H1 (cell line): ENCODE measurements at regions not wholly inside any gene's neighbourhood (a gene's known extent, or its start where the extent isn't known, plus 50 kb on each side); places are given as distances from the start of the nearest gene placed in this dataset.

Experiments used
- CTCF ChIA-PET: fragments of 300-600 bp; sonication (Branson Sonifier 250); formaldehyde crosslinking; loops from one replicate; lab custom pipeline; 2021; ENCODE audit not compliant: partially characterized antibody; lab: Charles Lee
- POLR2A ChIA-PET: fragments of 300-600 bp; sonication (Branson Sonifier 250); formaldehyde crosslinking; loops from one replicate; lab custom pipeline; 2021; ENCODE audit warnings: inconsistent platforms; ENCODE audit not compliant: partially characterized antibody; lab: Charles Lee
- DNase-seq, 2 experiments: peaks; one replicate each; pipeline versions ENCODE4 v3.0.0 to v3.0.0-alpha.2; 2010 to 2022; ENCODE audit warnings: low spot score in 2 of 2, low read depth in 1 of 2, mixed read lengths in 1 of 2
- FAIRE-seq: peaks from 2 replicates; lab custom pipeline; 2011; peaks lifted over from hg19 to GRCh38; lab: Jason Lieb, UNC
- H2AFZ ChIP-seq: 2 replicates; pipeline ENCODE4 v1.8.1; 2012; ENCODE audit warnings: low read length, inconsistent platforms
- H2AK5ac ChIP-seq: 2 replicates; pipeline ENCODE4 v1.6.1; 2013; ENCODE audit warnings: low read depth, low read length
- H2BK120ac ChIP-seq: replicated peaks from 2 replicates; pipeline ENCODE3; 2013; ENCODE audit warnings: low read depth, low read length, inconsistent platforms
- H2BK12ac ChIP-seq: 2 replicates; pipeline ENCODE4 v1.6.1; 2013; ENCODE audit warnings: low read depth, low read length
- H2BK15ac ChIP-seq: 2 replicates; pipeline ENCODE4 v1.6.1; 2013; ENCODE audit warnings: low read length
- H2BK20ac ChIP-seq: 2 replicates; pipeline ENCODE4 v1.6.1; 2013; ENCODE audit warnings: low read length
- H2BK5ac ChIP-seq: 2 replicates; pipeline ENCODE4 v1.6.1; 2013; ENCODE audit warnings: low read depth, low read length
- H3K14ac ChIP-seq: 2 replicates; pipeline ENCODE4 v1.6.1; 2013; ENCODE audit warnings: inconsistent platforms; ENCODE audit not compliant: insufficient read length
- H3K18ac ChIP-seq: 2 replicates; pipeline ENCODE4 v1.6.1; 2013; ENCODE audit warnings: low read length; ENCODE audit errors: extremely low read depth
- H3K23ac ChIP-seq: 2 replicates; pipeline ENCODE4 v1.6.1; 2013; ENCODE audit warnings: inconsistent platforms; ENCODE audit not compliant: insufficient read length
- H3K23me2 ChIP-seq: 2 replicates; pipeline ENCODE4 v1.6.1; 2013; ENCODE audit warnings: low read depth, low read length
- H3K27ac ChIP-seq: 2 replicates; pipeline ENCODE4 v1.6.1; 2011; ENCODE audit warnings: low read depth, low read length, inconsistent platforms
- H3K27me3 ChIP-seq, 4 experiments: replicated peaks in 1 of 4; 1 replicate in 1 of 4; 2 replicates in 3 of 4; pipeline versions ENCODE4 v1.6.1 to v1.8.1; 2011 to 2013; ENCODE audit warnings: low read length in 3 of 4, mild to moderate bottlenecking in 3 of 4, inconsistent platforms in 2 of 4, mixed read lengths in 2 of 4, moderate library complexity in 1 of 4; ENCODE audit not compliant: control insufficient read depth in 3 of 4, insufficient read depth in 3 of 4; ENCODE audit errors: extremely low read depth in 1 of 4
- H3K36me3 ChIP-seq, 4 experiments: 2 replicates each; pipeline versions ENCODE4 v1.6.1 to v1.8.1; 2011 to 2013; ENCODE audit warnings: mild to moderate bottlenecking in 4 of 4, low read length in 3 of 4, moderate library complexity in 2 of 4, control low read depth in 1 of 4, inconsistent platforms in 1 of 4; ENCODE audit not compliant: insufficient read depth in 4 of 4, control insufficient read depth in 2 of 4
- H3K4ac ChIP-seq: replicated peaks from 2 replicates; pipeline ENCODE3; 2013; ENCODE audit warnings: low read length, low read depth, mixed read lengths, inconsistent platforms; ENCODE audit not compliant: insufficient read length
- H3K4me1 ChIP-seq, 4 experiments: replicated peaks in 1 of 4; 1 replicate in 1 of 4; 2 replicates in 3 of 4; pipeline versions ENCODE4 v1.6.1 to v1.8.1; 2011 to 2013; ENCODE audit warnings: low read length in 3 of 4, inconsistent platforms in 2 of 4, mixed read lengths in 1 of 4; ENCODE audit not compliant: insufficient read depth in 4 of 4, control insufficient read depth in 3 of 4
- H3K4me2 ChIP-seq, 2 experiments: 2 replicates each; pipeline versions ENCODE4 v1.6.1 to v1.8.1; 2011 to 2013; ENCODE audit warnings: low read depth in 2 of 2, low read length in 2 of 2, control low read depth in 1 of 2, inconsistent platforms in 1 of 2, mild to moderate bottlenecking in 1 of 2; ENCODE audit not compliant: insufficient read depth in 1 of 2
- H3K4me3 ChIP-seq, 4 experiments: fragments of 200-600, 300-600 bp in 1 of 4; sonication (generic), shearing (Covaris generic), sonication (Bioruptor Twin) in 1 of 4; 2 replicates each; pipeline versions ENCODE4 v1.5.1 to v1.8.1; 2011 to 2016; ENCODE audit warnings: low read length in 4 of 4, low read depth in 3 of 4, control low read depth in 2 of 4, inconsistent platforms in 2 of 4, mild to moderate bottlenecking in 2 of 4, mixed read lengths in 1 of 4, moderate library complexity in 1 of 4; ENCODE audit not compliant: insufficient read depth in 2 of 4; ENCODE audit errors: extremely low read depth in 1 of 4
- H3K56ac ChIP-seq: replicated peaks from 2 replicates; pipeline ENCODE3; 2013; ENCODE audit warnings: low read depth, mild to moderate bottlenecking, mixed read lengths, low read length, inconsistent platforms; ENCODE audit not compliant: insufficient read length
- H3K79me1 ChIP-seq: 2 replicates; pipeline ENCODE4 v1.6.1; 2013; ENCODE audit warnings: low read depth, low read length, control low read depth
- H3K79me2 ChIP-seq, 2 experiments: 2 replicates each; pipeline versions ENCODE4 v1.6.1 to v1.8.1; 2012 to 2013; ENCODE audit warnings: low read length in 2 of 2, mild to moderate bottlenecking in 2 of 2, inconsistent platforms in 1 of 2; ENCODE audit not compliant: insufficient read depth in 2 of 2, control insufficient read depth in 1 of 2
- H3K9ac ChIP-seq, 4 experiments: replicated peaks in 1 of 4; 1 replicate in 1 of 4; 2 replicates in 3 of 4; pipeline versions ENCODE4 v1.6.1 to v1.8.1; 2011 to 2013; ENCODE audit warnings: low read depth in 3 of 4, low read length in 3 of 4, control low read depth in 2 of 4, mild to moderate bottlenecking in 2 of 4, moderate library complexity in 2 of 4, inconsistent platforms in 1 of 4; ENCODE audit errors: extremely low read depth in 1 of 4
- H3K9me3 ChIP-seq, 2 experiments: 2 replicates each; pipeline versions ENCODE4 v1.6.1 to v1.8.1; 2012 to 2013; ENCODE audit warnings: mild to moderate bottlenecking in 2 of 2, moderate library complexity in 2 of 2, control low read depth in 1 of 2, inconsistent platforms in 1 of 2, low read depth in 1 of 2, low read length in 1 of 2, mixed read lengths in 1 of 2; ENCODE audit not compliant: insufficient read depth in 2 of 2
- H4K20me1 ChIP-seq, 2 experiments: replicated peaks in 1 of 2; 2 replicates each; pipeline versions ENCODE3 to v1.8.1; 2011 to 2013; ENCODE audit warnings: inconsistent platforms in 2 of 2, low read length in 2 of 2, mild to moderate bottlenecking in 1 of 2; ENCODE audit not compliant: insufficient read depth in 2 of 2, control insufficient read depth in 1 of 2
- H4K5ac ChIP-seq: 2 replicates; pipeline ENCODE4 v1.6.1; 2013; ENCODE audit warnings: low read length, low read depth, mixed read lengths, inconsistent platforms; ENCODE audit not compliant: insufficient read length
- H4K8ac ChIP-seq: 2 replicates; pipeline ENCODE4 v1.8.0; 2013; ENCODE audit warnings: mild to moderate bottlenecking, moderate library complexity, low read length, inconsistent platforms; ENCODE audit not compliant: insufficient read depth; ENCODE audit errors: extremely low read depth
- H4K91ac ChIP-seq: replicated peaks from 2 replicates; pipeline ENCODE3; 2013; ENCODE audit warnings: low read length, mixed read lengths, inconsistent platforms; ENCODE audit not compliant: insufficient read length
- CBX5 ChIP-seq: fragments of 300-800, 300-1000 bp; sonication (generic); IDR thresholded peaks from 2 replicates; pipeline ENCODE4 v1.7.1; 2016; ENCODE audit warnings: antibody characterized with exemption, low read length, low read depth
- CEBPB ChIP-seq: IDR thresholded peaks from 2 replicates; pipeline ENCODE4 v1.6.1; 2012; ENCODE audit warnings: low read depth, low read length
- CHD1 ChIP-seq: IDR thresholded peaks from 2 replicates; pipeline ENCODE4 v1.6.1; 2012; ENCODE audit warnings: low read depth, low read length, improper control_type of control experiment
- EZH2 ChIP-seq: fragments of 200-600 bp; sonication (generic); IDR thresholded peaks from 2 replicates; pipeline ENCODE4 v1.7.1; 2012; ENCODE audit warnings: low read depth, mild to moderate bottlenecking, moderate library complexity, low read length, inconsistent platforms; ENCODE audit not compliant: severe bottlenecking
- GABPA ChIP-seq: IDR thresholded peaks from 2 replicates; pipeline ENCODE4 v1.6.1; 2011; ENCODE audit warnings: mild to moderate bottlenecking, low read length, moderate library complexity, borderline replicate concordance; ENCODE audit not compliant: insufficient read depth
- NRF1 ChIP-seq: IDR thresholded peaks from 2 replicates; pipeline ENCODE4 v1.6.1; 2011; ENCODE audit warnings: mild to moderate bottlenecking, low read depth, low read length, improper control_type of control experiment
- RAD21 ChIP-seq, 2 experiments: IDR thresholded peaks in 1 of 2; conservative IDR thresholded peaks in 1 of 2; 2 replicates each; pipeline ENCODE4 v1.6.1; 2011; ENCODE audit warnings: low read depth in 2 of 2, low read length in 2 of 2, improper control_type of control experiment in 1 of 2, inconsistent platforms in 1 of 2, mild to moderate bottlenecking in 1 of 2, moderate library complexity in 1 of 2
- RBBP5 ChIP-seq: IDR thresholded peaks from 2 replicates; pipeline ENCODE4 v1.7.1; 2012; ENCODE audit warnings: low read depth, mild to moderate bottlenecking, inconsistent platforms, low read length, moderate library complexity, borderline replicate concordance
- RNF2 ChIP-seq: fragments of 200-900, 300-1000 bp; sonication (generic); IDR thresholded peaks from 2 replicates; pipeline ENCODE4 v1.7.1; 2016; ENCODE audit warnings: borderline replicate concordance, low read depth, mild to moderate bottlenecking, antibody characterized with exemption, low read length; ENCODE audit not compliant: poor library complexity, severe bottlenecking; ENCODE audit errors: missing control alignments
- USF2 ChIP-seq: IDR thresholded peaks from 2 replicates; pipeline ENCODE4 v1.6.1; 2011; ENCODE audit warnings: low read length, improper control_type of control experiment
- WGBS, 2 experiments: shearing (Covaris generic) in 1 of 2; methylation state at CpG; one replicate each; pipeline versions ENCODE4 v1.1.6 to v1.1.7; 2013 to 2015; ENCODE audit warnings: low lambda C conversion rate in 2 of 2, mixed read lengths in 2 of 2, inconsistent platforms in 1 of 2, low coverage in 1 of 2, missing lambda C conversion rate in 1 of 2; ENCODE audit not compliant: insufficient replicate concordance in 2 of 2, insufficient coverage in 1 of 2, insufficient read length in 1 of 2; ENCODE audit errors: extremely low coverage in 1 of 2, missing lambda C conversion rate in 1 of 2; 5-methylcytosine and 5-hydroxymethylcytosine counted together

- H3K23ac ChIP-seq, result no peak overlapping the region
- H2BK5ac ChIP-seq, result no peak overlapping the region
- no peak overlapping the region for H3K56ac ChIP-seq
- H4K91ac ChIP-seq, result no peak overlapping the region
- peaks cover 2 to 5% of the 10 kb centered on the region in 2 experiments; a peak in 2 of 4 replicates for H3K9me3 ChIP-seq
- no peak overlapping the region for H3K4me2 ChIP-seq
- ChIA-PET CTCF (interaction anchor here (1.9 kb wide), 2 partner anchors 10 to 14 kb away, joined by 4 to 7 read pairs; no protein-coding TSS in a partner anchor), POLR2A (no interaction called here)
- no peak overlapping the region for H2BK20ac ChIP-seq
- no peak overlapping the region for H2AFZ ChIP-seq
- no peak overlapping the region for H3K4me3 ChIP-seq
- no peak overlapping the region for H3K4ac ChIP-seq
- H2BK12ac ChIP-seq, result no peak overlapping the region
- H2BK15ac ChIP-seq, result no peak overlapping the region
- peaks cover 0 to 5% (median 0%) of the 10 kb centered on the region in 4 experiments; a peak in 2 of 7 replicates for H3K4me1 ChIP-seq
- no peaks in the 10 kb centered on the region for H3K79me2 ChIP-seq
- FAIRE-seq (no peak), DNase-seq (no peak)
- no peak overlapping the region for H2BK120ac ChIP-seq
- no peaks in the 10 kb centered on the region for H4K20me1 ChIP-seq
- H3K18ac ChIP-seq, result no peak overlapping the region
- no peaks in the 10 kb centered on the region for H3K27me3 ChIP-seq
- no peak overlapping the region for H3K27ac ChIP-seq
- H3K36me3 ChIP-seq, result no peaks in the 10 kb centered on the region
- no peaks in the 10 kb centered on the region for H3K23me2 ChIP-seq
- no peak overlapping the region for H3K9ac ChIP-seq
- no peaks in the 10 kb centered on the region for H3K79me1 ChIP-seq
- no peak overlapping the region for H4K5ac ChIP-seq
- no peak overlapping the region for H3K14ac ChIP-seq
- H2AK5ac ChIP-seq, result no peak overlapping the region
- no peak overlapping the region for H4K8ac ChIP-seq
- 90% methylated on average over 11 of the region's 11 CpGs; no CpG with 5 or more reads in 1 of the 2 experiments for WGBS, 2 experiments
- no peak for TF ChIP-seq EZH2
- TF ChIP-seq CHD1, result no peak
- no peak for TF ChIP-seq CBX5
- TF ChIP-seq GABPA, result no peak
- TF ChIP-seq CEBPB, result no peak
- no peak for TF ChIP-seq NRF1
- no peak for TF ChIP-seq RBBP5
- no peak for TF ChIP-seq RNF2
- no peak for TF ChIP-seq RAD21 (IDR thresholded peaks at IDR 0.05 in 1 of 2, conservative IDR thresholded peaks at IDR 0.05 in 1 of 2; ENCODE audit: low read depth in 2 of 2, low read length in 2 of 2)
- TF ChIP-seq USF2, result no peak
Measured at GRCh38 chr17:72421128-72422092, 300.6 kb downstream of the SOX9 start.
